PC-3 (cell line): ENCODE measurements at regions not wholly inside any gene's neighbourhood (a gene's known extent, or its start where the extent isn't known, plus 50 kb on each side); places are given as distances from the start of the nearest gene placed in this dataset.
"Not testable (repeated sequence)": the region's sequence is repeated elsewhere in the genome, so short reads cannot be mapped to it uniquely, and the experiment has no call there.

Source experiments
- ATAC-seq: fragments of 200-7000 bp; cut with Tn5 transposase; 2 replicates; pipeline ENCODE4 v1.9.1; 2020; ENCODE audit warnings: mild to moderate bottlenecking, moderate library complexity
- BruUV-seq: library from RNA; stranded (reverse); fragments of 400-500 nt; replicated peaks from 2 replicates; lab custom pipeline; 2021; lab: Mats Ljungman, UMichigan
- CTCF ChIA-PET: fragments of 300-600 bp; sonication (Branson Sonifier 250); formaldehyde crosslinking; loops from one replicate; lab custom pipeline; 2022; ENCODE audit warnings: antibody characterized with exemption; lab: Charles Lee
- POLR2A ChIA-PET: fragments of 300-600 bp; sonication (Branson Sonifier 250); formaldehyde crosslinking; loops from one replicate; lab custom pipeline; 2022; ENCODE audit warnings: antibody characterized with exemption; ENCODE audit not compliant: unreplicated experiment; lab: Charles Lee
- DNase-seq: peaks from one replicate; pipeline ENCODE4 v3.0.0-alpha.2; 2015
- H2AFZ ChIP-seq: fragments of 300-600 bp; sonication (generic); 2 replicates; pipeline ENCODE4 v1.6.0; 2016; ENCODE audit warnings: antibody characterized with exemption, low read length
- H3F3A ChIP-seq: fragments of 300-600 bp; sonication (generic); one replicate; pipeline ENCODE4 v1.6.0; 2017; ENCODE audit warnings: antibody characterized with exemption, low read length, control low read depth, mild to moderate bottlenecking; ENCODE audit not compliant: unreplicated experiment
- H3K27ac ChIP-seq: fragments of 300-600 bp; sonication (generic); 2 replicates; pipeline ENCODE4 v1.5.1; 2016; ENCODE audit warnings: mild to moderate bottlenecking, low read length
- H3K27me3 ChIP-seq: fragments of 300-600 bp; sonication (generic); 2 replicates; pipeline ENCODE4 v1.6.1; 2016; ENCODE audit warnings: low read length, mixed read lengths
- H3K36me3 ChIP-seq: fragments of 300-600 bp; sonication (generic); 2 replicates; pipeline ENCODE4 v1.6.1; 2016; ENCODE audit warnings: low read depth, mixed run types, low read length, mixed read lengths
- H3K4me1 ChIP-seq: fragments of 300-600 bp; sonication (generic); 2 replicates; pipeline ENCODE4 v1.5.1; 2016; ENCODE audit warnings: low read length; ENCODE audit not compliant: insufficient read depth
- H3K4me2 ChIP-seq: fragments of 300-600 bp; sonication (generic); 2 replicates; pipeline ENCODE4 v1.6.0; 2016; ENCODE audit warnings: low read length
- H3K4me3 ChIP-seq: fragments of 300-600 bp; sonication (generic); 2 replicates; pipeline ENCODE4 v1.5.1; 2016; ENCODE audit warnings: mild to moderate bottlenecking, low read length, mixed read lengths
- H3K79me2 ChIP-seq: fragments of 300-600 bp; sonication (generic); 2 replicates; pipeline ENCODE4 v1.6.1; 2017; ENCODE audit warnings: low read length, mixed read lengths
- H3K9ac ChIP-seq: fragments of 300-600 bp; sonication (generic); 2 replicates; pipeline ENCODE4 v1.6.0; 2016; ENCODE audit warnings: mild to moderate bottlenecking, low read length
- H3K9me2 ChIP-seq: fragments of 300-600 bp; sonication (generic); replicated peaks from 2 replicates; pipeline ENCODE4 v1.6.1; 2016; ENCODE audit warnings: mixed run types, low read length, mixed read lengths
- H3K9me3 ChIP-seq: fragments of 300-600 bp; sonication (generic); 2 replicates; pipeline ENCODE4 v1.6.1; 2016; ENCODE audit warnings: low read length, mixed read lengths
- H4K20me1 ChIP-seq: fragments of 300-600 bp; sonication (generic); 2 replicates; pipeline ENCODE4 v1.6.1; 2016; ENCODE audit warnings: low read length, mixed read lengths
- CTCF ChIP-seq: fragments of 300-600 bp; sonication (generic); conservative IDR thresholded peaks from 2 replicates; pipeline ENCODE4 v1.5.1; 2017; ENCODE audit warnings: antibody characterized with exemption, low read depth, mild to moderate bottlenecking, low read length
- EZH2 ChIP-seq: fragments of 300-600 bp; sonication (generic); IDR thresholded peaks from one replicate; pipeline ENCODE4 v1.6.1; 2017; ENCODE audit warnings: antibody characterized with exemption, mild to moderate bottlenecking, low read length; ENCODE audit not compliant: unreplicated experiment
- EZH2phosphoT487 ChIP-seq: fragments of 300-600 bp; sonication (generic); IDR thresholded peaks from 2 replicates; pipeline ENCODE4 v1.6.1; 2018; ENCODE audit warnings: mild to moderate bottlenecking, antibody characterized with exemption, low read length, borderline replicate concordance
- intact Hi-C: fragments of 100-400 bp; cut with micrococcal nuclease; formaldehyde crosslinking; loops from 2 replicates; pipeline ENCODE4 v1.9.0; 2023

- H3K27ac ChIP-seq = no peak overlapping the region
- no peaks in the 10 kb centered on the region for H3K4me1 ChIP-seq
- H3K4me2 ChIP-seq = no peak overlapping the region
- no peaks in the 10 kb centered on the region for H4K20me1 ChIP-seq
- no peaks in the 10 kb centered on the region for H3K9me2 ChIP-seq
- intact Hi-C loops = no loop called here
- H3K4me3 ChIP-seq = no peak overlapping the region
- POLR2A ChIA-PET = no interaction called here
- ATAC-seq (no peak), DNase-seq (no peak)
- CTCF ChIA-PET = no interaction called here
- TF ChIP-seq CTCF (no peak), EZH2 (no peak), EZH2phosphoT487 (no peak)
- no peaks in the 10 kb centered on the region for H3K36me3 ChIP-seq
- no peak overlapping the region for H2AFZ ChIP-seq
- H3F3A ChIP-seq = no peaks in the 10 kb centered on the region
- no peak overlapping the region for H3K9ac ChIP-seq
- no peaks in the 10 kb centered on the region for H3K9me3 ChIP-seq
- H3K79me2 ChIP-seq = no peaks in the 10 kb centered on the region
- BruUV-seq = no TSS peak
- no peaks in the 10 kb centered on the region for H3K27me3 ChIP-seq
These were observed 66.9 kb upstream of the ARSJ start for GRCh38 chr4:114046331-114046730.

- H3K9ac ChIP-seq, BruUV-seq, H2AFZ ChIP-seq, H3K36me3 ChIP-seq, H4K20me1 ChIP-seq, POLR2A ChIA-PET, H3F3A ChIP-seq, H3K4me3 ChIP-seq, intact Hi-C loops, ATAC-seq, H3K4me1 ChIP-seq, H3K27me3 ChIP-seq, H3K4me2 ChIP-seq, H3K79me2 ChIP-seq, H3K27ac ChIP-seq, H3K9me2 ChIP-seq, CTCF ChIA-PET, H3K9me3 ChIP-seq: not testable (repeated sequence)
- DNase-seq = peak; percentile 15
These were observed 68.7 kb upstream of the ARSJ start for GRCh38 chr4:114048154-114048553.

GRCh38 chr4:114052227-114052626, 72.8 kb upstream of the ARSJ start:
- H2AFZ ChIP-seq = no peak overlapping the region
- no peaks in the 10 kb centered on the region for H3K79me2 ChIP-seq
- H3K9ac ChIP-seq = no peak overlapping the region
- ATAC-seq (no peak), DNase-seq (no peak)
- no peaks in the 10 kb centered on the region for H3K9me3 ChIP-seq
- no peak overlapping the region for H3K4me2 ChIP-seq
- ChIA-PET POLR2A (no interaction called here), CTCF (no interaction called here)
- H3K27ac ChIP-seq = no peak overlapping the region
- H3K4me1 ChIP-seq = no peaks in the 10 kb centered on the region
- TF ChIP-seq CTCF = no peak
- no peak for TF ChIP-seq EZH2
- no peak for TF ChIP-seq EZH2phosphoT487
- intact Hi-C loops = no loop called here
- no peaks in the 10 kb centered on the region for H3K9me2 ChIP-seq
- no peaks in the 10 kb centered on the region for H3F3A ChIP-seq
- H3K4me3 ChIP-seq = no peak overlapping the region
- BruUV-seq = no TSS peak
- no peaks in the 10 kb centered on the region for H3K27me3 ChIP-seq
- H4K20me1 ChIP-seq = no peaks in the 10 kb centered on the region
- H3K36me3 ChIP-seq = no peaks in the 10 kb centered on the region
